CD1c-positive myeloid dendritic cell (primary cell): ENCODE measurements at regions not wholly inside any gene's neighbourhood (a gene's known extent, or its start where the extent isn't known, plus 50 kb on each side); places are given as distances from the start of the nearest gene placed in this dataset.

Experiments
- DNase-seq: peaks from one replicate; pipeline ENCODE4 v3.0.0-alpha.2; 2016; ENCODE audit errors: extremely low spot score

DNA sequence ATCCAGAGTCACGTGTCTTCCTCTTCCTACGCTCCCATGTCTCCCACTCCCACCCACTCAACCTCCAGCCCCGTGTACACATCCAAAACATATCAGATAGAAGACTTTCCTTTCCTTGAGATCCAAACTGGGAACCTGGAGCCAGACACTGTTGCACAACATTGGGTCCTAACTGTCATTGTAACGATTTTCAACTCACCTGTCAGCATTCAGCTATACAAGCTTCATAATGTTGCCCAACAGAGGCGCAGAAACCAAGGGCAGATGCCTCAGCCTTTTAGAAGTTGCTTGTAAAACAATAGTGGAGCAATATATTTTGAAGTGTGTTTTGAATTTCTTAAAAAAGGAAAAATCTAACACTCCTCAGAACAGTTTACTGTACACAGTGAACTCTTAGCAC lies 84.9 kb upstream of the GLIS3 start:
- DNase-seq: no peak

DNA sequence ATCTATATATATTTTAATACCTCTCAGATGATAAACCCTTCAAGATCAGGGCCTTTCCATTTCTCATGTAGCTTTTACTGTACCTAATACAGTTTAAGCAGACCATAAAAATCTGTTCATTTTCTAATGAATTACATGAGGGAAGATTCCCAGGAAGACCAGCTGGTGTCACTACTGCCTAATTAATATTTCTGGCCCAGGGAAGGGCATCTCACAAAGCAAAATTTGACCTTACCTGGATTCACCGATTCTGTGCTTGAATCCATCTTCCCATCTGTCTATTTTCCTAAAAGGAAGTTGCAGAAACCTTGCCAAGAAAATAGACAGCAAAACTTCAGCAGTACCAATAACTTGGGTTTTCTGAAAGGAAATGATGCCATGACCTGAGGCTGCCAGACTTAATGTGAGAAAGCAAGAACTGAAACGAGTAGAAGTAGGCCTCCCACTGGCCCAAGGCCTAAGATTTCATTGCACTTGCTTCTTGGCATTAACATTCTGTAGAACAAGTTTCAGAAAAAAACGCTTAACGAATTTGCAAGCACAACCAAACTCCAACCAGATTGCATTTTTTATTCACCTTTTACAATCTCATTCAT lies 83.0 kb upstream of the GLIS3 start:
- peak; percentile 14 for DNase-seq

DNA sequence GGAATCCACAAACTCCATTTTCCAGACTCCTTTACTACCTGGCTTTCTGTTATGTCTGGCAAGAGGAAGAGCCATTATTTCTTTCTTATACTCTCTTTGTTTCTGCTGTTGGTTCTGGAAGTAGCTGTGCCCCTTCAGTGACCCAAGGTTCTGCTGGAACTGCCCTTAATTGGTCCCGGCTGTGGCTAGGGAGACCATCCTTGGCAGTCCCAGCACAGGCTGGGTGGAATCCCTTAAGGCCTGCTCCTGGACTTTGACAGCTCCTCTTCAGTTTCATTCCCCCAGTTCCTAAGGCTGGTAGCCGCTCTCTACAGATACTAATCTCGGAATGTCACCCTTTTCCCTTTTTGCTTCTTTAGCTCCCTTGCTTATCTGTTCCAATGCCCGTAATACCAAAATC lies 81.9 kb upstream of the GLIS3 start:
- DNase-seq: no peak

DNA sequence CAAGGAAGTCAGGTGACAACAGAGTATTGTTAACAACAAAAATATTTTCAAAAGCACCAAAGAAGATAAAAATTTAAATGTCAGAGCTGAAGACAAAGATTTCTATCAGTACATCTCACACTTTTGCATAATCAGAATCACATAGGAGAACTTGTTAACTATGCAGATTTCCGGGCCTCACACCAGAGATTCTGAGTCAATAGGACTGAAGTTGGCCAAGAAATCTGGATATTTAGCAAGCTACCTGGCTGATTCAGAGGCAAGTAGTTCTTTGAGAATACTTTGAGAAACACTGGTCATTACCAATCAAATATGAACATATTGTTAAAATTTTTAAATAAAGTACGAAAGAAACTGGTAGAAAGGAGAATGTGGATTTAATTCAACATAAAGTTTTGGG lies 80.5 kb upstream of the GLIS3 start:
- DNase-seq: no peak

DNA sequence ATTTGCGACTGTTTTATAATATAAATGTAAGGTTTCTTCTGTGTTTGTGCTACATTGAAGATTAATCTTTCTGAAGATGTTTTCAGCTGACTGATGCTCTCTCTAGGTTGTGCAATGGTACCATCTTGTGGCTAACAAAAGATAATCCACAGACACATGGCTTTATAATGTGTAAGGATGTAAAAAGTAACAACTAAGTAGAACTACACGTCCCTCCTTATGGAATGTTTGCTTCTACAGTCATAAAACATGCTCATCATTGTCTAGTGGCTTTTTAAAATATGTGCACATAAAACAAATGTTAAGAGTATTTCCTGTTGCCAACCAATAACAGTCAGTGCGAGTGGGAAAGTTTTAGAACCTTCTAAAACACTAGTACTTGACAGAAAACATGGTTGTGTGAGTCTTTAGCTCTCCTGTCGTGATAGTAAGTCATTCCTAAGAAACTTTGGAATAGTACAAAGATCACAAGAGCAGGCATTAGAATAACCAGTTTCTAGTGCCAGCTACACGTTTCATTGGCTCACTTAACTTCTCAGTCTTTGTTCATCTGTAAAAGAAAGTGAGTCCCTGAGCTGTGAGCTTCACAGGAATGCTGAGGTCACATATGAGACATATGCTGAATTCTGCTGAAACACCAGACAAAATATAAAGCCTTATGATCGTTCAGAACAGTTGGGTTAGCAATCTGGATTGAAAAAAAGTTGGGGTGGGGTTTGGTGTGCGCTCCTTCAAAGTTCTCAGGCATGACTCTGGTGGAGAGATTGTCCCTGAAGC lies 75.7 kb upstream of the GLIS3 start:
- no peak for DNase-seq

DNA sequence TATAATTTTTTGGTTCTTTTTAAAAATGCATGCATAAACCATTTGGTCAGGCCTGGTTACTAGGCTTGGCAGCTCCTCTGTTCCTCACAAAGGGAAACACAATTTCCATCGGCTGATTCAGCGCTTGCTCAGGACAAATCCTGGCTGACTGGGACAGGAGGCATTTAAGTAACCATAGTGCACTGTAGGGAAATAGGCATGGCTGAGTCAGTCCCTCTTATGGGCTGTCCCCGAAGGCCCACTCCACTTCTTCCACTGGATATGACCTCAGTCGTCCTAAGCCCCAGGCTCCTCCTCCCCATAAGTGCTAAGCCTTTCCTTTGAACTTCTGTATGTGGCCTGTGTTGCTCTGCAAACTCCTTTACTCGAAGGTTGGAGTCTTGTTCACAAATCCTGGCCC lies 71.2 kb upstream of the GLIS3 start:
- no peak for DNase-seq

DNA sequence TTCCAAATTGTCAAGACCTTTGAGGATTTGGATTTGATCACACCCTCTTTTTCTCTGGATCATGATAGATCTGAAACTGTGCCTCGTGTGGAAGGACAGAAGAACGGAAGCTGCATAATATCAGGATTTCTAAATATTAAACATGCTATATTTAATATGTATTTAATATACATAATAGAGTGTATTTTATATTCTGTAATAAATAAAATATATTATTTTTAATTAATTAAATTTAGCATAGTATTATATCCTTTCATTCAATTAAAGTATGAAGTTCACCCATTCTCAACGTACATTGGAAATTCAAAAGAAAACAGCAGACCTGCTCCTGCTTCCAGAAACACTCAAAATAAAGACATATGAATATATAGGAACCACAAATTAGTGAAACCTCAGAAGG lies 70.6 kb upstream of the GLIS3 start:
- no peak for DNase-seq

DNA sequence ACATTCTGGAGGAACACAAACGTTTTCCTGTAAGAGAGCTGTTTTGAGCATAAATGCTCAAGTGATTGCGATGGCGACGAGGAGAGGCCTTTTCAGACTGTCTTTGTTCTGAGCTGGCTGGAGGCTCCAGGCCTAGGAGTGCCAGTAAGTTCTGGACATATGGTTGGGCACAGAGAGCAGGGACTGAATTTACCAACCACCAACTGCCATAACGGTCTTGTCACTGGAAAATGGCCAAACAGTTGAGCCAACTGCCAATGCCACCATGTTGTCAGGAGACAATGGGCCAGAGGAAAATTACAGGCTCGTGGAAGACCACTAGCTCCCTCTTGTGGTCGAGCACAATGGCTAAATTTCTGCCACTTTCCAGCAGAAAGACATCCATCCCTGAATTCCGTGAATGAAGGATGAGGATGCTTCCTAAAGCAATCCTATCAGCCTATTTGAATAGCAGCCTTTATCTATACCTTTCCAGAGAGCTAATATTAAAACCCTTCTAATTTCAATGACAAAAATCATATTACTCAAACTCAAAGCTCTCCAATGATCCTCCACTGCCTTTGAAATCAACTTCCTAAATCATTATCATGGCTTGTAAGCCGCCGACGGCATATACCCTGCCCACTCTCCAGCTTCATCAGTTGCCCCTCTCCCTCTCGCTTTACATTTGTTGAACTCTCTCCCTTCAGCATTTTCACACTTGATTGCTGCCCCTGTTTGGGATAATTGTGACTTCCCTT lies 66.9 kb upstream of the GLIS3 start:
- peak; percentile 42 for DNase-seq

DNA sequence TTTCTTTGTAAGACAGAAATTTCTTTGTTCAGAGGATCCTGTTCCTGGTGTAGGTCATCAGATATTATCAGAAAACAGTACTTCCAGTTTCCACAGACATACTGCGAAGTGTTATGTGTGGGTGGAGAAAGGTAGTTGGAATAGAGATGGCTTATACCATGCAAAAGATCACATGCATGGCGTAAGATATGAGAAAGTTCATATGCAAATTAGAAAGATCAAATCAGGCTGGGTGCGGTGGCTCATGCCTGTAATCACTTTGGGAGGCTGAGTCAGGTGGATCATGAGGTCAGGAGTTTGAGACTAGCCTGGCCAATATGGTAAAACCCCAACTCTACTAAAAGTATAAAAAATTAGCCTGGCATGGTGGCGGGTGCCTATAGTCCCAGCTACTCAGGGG lies 65.2 kb upstream of the GLIS3 start:
- DNase-seq: no peak

DNA sequence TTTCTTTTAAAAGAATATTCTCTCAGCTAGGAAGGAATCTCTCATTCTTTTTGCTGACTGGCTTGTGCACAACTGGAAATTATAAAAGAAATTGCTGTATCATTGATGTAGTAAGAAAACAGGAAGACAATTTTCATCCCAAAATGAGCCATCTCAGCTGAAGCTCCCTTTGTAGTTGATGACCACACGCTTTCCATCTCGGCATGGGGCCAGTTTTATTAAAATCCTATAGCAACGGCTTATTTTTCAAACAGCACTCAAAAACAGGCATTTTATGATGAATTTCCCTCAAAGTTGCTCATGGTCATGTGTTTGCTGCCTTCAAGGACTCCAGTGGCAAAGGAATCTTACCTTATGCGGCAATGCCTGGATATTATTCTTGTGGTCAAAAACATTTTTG lies 62.4 kb upstream of the GLIS3 start:
- DNase-seq: no peak

DNA sequence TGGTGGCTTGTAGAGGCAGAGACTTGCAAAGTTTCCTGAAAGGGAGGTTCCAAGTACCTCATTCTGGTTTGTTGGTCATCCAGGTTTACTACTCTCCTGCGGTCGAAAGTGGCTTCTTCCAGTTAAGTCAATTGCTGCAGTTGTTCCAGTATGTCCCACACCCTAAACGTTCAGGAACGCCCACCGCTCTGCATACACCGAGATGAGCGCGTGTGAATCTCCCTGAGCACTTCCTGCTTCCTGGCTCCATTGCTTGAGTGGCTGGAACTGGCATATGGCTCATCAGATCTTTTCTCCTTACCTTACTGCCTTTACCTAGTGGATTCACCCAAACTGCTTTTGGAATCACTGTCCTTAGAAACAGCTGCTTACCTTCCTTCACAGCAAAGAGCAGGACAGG lies 59.1 kb upstream of the GLIS3 start:
- no peak for DNase-seq

DNA sequence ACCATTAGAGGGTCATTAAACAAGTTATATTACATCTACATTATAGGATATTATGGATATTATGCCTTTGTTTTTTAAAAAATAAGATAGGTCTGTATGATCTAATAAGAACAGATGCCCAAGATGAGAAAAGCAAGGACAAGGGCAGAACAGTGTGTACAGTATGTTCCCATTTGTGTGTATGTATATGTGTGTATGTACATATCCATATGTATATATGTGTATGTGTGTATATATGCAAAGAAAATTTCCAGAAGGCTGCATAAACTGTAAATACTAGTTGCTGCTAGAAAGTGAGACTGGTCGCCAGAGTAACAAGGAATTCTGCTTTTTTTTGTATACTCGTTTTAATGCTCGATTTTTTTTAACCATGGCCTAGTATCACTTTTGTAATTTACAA lies 58.1 kb upstream of the GLIS3 start:
- DNase-seq: no peak

DNA sequence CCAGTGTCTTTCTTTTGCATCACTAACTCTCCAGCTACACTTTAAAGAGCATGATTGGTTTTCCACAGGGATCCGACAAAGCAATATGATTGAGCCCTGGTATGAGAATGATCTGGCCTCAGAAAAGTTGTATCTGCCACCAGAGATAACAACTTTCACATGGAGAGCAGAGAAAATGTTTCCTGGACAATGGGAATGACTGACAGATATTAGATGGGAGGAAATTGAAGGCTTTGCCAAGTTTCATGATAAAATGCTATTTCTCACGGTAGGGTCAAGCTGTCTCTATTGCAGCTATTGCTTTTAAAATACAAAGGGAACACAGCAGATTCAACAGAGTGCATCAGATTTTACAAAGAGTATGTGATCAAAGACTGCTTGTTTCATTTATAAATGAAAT lies 56.4 kb upstream of the GLIS3 start:
- no peak for DNase-seq

DNA sequence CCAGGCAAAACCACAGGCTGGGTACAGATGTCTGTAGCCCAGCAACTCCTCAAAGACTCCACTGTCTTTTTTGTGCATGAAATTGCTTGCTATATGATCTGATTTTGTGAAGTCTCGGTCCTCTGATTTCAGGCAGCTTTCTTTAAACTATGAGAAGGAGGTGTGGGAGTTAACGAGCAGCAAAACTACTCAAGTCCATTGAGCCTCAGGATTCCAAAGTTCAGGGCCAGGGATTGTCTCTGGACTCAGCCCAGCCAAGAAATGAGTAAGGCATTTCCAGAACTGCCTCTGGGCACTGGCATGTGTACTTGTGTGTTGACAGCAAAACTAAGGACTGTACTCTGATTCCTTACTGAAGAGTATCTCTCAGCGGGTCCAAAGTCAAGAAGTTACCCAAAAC lies 53.4 kb upstream of the GLIS3 start:
- no peak for DNase-seq

DNA sequence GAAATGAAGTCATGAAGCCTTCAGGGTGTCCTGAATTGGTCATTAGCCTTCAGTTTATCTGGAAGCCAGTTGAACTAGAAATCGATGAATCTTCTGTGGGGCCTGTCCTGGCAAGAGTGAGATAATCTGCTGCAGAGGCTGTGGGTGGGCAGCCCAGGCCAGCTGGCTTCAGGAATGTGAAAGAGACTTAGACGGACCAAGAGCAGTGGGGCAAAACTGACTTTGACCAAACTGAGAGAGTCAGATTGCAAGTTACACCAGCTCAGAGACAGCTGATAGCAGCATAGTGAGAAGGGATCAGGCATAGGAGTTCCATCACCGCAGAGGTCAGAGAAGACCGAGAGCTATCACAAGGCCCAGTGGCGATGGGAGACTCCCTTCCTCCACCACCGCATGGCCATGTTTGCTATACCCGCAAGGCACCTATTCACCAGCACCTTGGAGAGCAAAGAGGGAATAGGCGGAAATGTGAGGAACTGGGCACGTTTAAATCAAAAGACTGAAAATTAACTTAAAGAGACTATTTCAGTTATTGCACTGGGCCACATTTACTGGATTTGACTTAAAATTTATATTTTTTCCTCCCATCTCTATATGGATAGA lies 50.0 kb upstream of the GLIS3 start:
- DNase-seq: no peak
